GM12874 (cell line): ENCODE measurements at regions not wholly inside any gene's neighbourhood (a gene's known extent, or its start where the extent isn't known, plus 50 kb on each side); places are given as distances from the start of the nearest gene placed in this dataset.

Experiments
- TF ChIP-seq, protein P1 (sequence below): IDR thresholded peaks from 2 replicates; pipeline ENCODE4 v1.5.1; 2011; ENCODE audit warnings: low read depth, mild to moderate bottlenecking, control low read depth, low read length, moderate library complexity; ENCODE audit not compliant: insufficient read depth

- TF ChIP-seq, protein P1, sequence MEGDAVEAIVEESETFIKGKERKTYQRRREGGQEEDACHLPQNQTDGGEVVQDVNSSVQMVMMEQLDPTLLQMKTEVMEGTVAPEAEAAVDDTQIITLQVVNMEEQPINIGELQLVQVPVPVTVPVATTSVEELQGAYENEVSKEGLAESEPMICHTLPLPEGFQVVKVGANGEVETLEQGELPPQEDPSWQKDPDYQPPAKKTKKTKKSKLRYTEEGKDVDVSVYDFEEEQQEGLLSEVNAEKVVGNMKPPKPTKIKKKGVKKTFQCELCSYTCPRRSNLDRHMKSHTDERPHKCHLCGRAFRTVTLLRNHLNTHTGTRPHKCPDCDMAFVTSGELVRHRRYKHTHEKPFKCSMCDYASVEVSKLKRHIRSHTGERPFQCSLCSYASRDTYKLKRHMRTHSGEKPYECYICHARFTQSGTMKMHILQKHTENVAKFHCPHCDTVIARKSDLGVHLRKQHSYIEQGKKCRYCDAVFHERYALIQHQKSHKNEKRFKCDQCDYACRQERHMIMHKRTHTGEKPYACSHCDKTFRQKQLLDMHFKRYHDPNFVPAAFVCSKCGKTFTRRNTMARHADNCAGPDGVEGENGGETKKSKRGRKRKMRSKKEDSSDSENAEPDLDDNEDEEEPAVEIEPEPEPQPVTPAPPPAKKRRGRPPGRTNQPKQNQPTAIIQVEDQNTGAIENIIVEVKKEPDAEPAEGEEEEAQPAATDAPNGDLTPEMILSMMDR = no peak
These were observed 192.3 kb downstream of the RPLP1 start for GRCh38 chr15:69644876-69645275.

- TF ChIP-seq, protein P1 = no peak
These were observed 194.5 kb downstream of the RPLP1 start for GRCh38 chr15:69647142-69647513.

DNA sequence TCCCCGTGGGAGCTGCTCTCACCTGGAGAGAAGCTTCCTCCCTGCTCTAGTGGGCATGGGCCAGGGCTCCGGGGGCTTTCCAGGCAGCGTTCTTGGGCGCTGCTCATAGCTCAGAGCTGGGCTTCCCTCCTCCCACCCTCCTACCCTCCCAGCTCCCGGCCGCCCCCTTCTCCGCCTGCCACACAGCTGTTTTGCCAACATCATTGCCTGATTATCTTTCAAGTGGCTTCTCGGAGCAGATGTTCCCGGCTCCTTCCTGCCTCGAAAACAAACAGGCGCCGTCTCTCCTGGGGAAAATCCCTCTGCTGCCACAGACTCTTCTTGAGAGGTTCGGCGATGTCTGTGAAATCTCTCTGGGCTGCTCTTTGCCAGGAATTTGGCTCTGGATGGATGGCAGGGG lies 195.6 kb downstream of the RPLP1 start:
- TF ChIP-seq, protein P1 = no peak

GRCh38 chr15:69648775-69649735 lies 196.4 kb downstream of the RPLP1 start:
- TF ChIP-seq, protein P1 = no peak

DNA sequence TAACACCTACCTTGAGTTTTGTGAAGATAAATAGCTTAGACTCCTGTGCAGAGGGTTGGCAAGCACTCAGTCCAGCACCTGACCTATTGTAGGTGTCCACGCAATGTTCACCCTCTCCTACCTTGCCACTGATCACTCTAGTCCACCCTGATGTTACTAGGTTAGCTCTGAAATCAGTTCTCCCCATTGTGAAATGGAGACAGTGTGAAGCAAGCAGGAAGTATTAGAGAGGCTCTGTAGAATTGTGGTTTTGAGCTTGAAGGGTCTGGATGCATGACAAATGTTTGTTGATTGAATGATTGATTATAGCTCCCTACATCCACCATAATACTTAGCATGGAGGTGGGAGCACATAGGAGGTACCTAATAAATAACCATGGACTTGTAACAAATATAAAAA lies 199.7 kb downstream of the RPLP1 start:
- TF ChIP-seq, protein P1 = no peak

DNA sequence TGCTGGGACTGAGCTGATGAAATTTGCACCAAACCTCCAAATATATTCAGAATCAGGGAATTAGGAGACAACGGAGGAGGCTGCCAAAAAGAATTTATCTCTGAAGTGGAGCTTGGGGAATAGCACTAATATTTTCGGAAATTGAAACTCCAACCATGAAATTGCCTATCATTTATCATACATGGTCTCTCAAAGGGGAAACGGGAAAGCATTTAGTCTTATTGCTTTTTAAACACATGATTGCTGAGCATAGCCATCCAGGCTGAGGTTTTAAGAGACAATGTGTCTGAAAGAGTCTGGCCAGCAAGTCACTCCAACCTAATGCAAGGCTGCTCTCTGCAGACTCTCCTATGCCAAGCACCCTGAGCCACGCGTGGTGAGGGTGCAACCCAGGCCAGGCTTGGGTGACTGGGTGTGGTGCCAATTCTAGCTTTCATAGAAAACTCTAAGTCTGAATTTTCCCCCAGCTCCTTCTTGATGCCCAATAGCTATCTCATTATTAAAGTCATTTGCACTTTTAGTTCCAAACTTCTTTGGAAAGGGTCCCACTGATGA lies 200.2 kb downstream of the RPLP1 start:
- TF ChIP-seq, protein P1 = no peak

DNA sequence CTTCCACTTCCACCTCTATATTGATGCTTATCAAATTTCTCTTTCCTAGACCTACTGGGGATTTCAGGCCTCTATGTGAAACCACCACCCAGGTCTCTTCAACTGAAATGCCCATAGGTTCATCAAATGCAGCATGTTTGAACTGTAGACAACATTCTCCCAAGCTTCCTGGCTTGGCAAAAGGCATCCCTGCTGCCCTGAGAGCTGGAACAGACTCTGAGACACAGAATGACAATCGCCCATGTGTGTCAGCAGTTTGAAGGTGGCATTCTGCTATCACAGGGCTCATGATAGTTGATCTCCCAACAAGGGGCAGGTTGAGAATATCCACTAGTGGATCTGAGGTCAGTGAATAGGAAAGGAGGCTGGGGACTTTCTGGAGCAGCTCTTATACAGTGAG lies 200.7 kb downstream of the RPLP1 start:
- TF ChIP-seq, protein P1 = no peak
